IMR-90 (cell line): ENCODE measurements at regions not wholly inside any gene's neighbourhood (a gene's known extent, or its start where the extent isn't known, plus 50 kb on each side); places are given as distances from the start of the nearest gene placed in this dataset.

ENCODE experiments used
- ATAC-seq: fragments of 200-7000 bp; cut with Tn5 transposase; 2 replicates; pipeline ENCODE4 v1.9.1; 2020; ENCODE audit warnings: low read depth, mild to moderate bottlenecking, moderate library complexity
- BruUV-seq: library from RNA; stranded (reverse); fragments of 400-500 nt; replicated peaks from 2 replicates; lab custom pipeline; 2021; lab: Mats Ljungman, UMichigan
- CTCF ChIA-PET: fragments of 300-600 bp; formaldehyde crosslinking; extraction: SDS; loops from one replicate; lab custom pipeline; 2021; ENCODE audit warnings: antibody characterized with exemption; lab: Yijun Ruan, JAX
- POLR2A ChIA-PET: fragments of 300-600 bp; sonication (Branson Sonifier 250); formaldehyde crosslinking; loops from one replicate; lab custom pipeline; 2022; ENCODE audit warnings: antibody characterized with exemption; ENCODE audit not compliant: unreplicated experiment; lab: Charles Lee
- DNase-seq: peaks from one replicate; pipeline ENCODE4 v3.0.0; 2013
- H2AFZ ChIP-seq: replicated peaks from 2 replicates; pipeline ENCODE3; 2013; ENCODE audit warnings: low read length, mild to moderate bottlenecking; ENCODE audit not compliant: poor library complexity
- H2AK5ac ChIP-seq: 2 replicates; pipeline ENCODE4 v1.6.1; 2013; ENCODE audit warnings: low read depth, low read length, inconsistent platforms
- H2AK9ac ChIP-seq: replicated peaks from 2 replicates; pipeline ENCODE3; 2013; ENCODE audit warnings: mild to moderate bottlenecking, low read depth, low read length, moderate library complexity; ENCODE audit not compliant: poor library complexity
- H2BK120ac ChIP-seq: 2 replicates; pipeline ENCODE4 v1.6.1; 2013; ENCODE audit warnings: low read depth, low read length, inconsistent platforms
- H2BK15ac ChIP-seq: 3 replicates; pipeline ENCODE4 v1.6.1; 2013; ENCODE audit warnings: low read depth, low read length, inconsistent platforms
- H2BK20ac ChIP-seq: 2 replicates; pipeline ENCODE4 v1.6.1; 2013; ENCODE audit warnings: low read depth, mild to moderate bottlenecking, inconsistent platforms, low read length, moderate library complexity
- H2BK5ac ChIP-seq: 2 replicates; pipeline ENCODE4 v1.6.1; 2013; ENCODE audit warnings: mild to moderate bottlenecking, low read depth, low read length, inconsistent platforms; ENCODE audit not compliant: poor library complexity, severe bottlenecking
- H3K14ac ChIP-seq: replicated peaks from 2 replicates; pipeline ENCODE4 v1.6.1; 2013; ENCODE audit warnings: low read depth, low read length, inconsistent platforms
- H3K18ac ChIP-seq: 2 replicates; pipeline ENCODE4 v1.6.1; 2013; ENCODE audit warnings: low read depth, low read length, control low read depth
- H3K23ac ChIP-seq: 2 replicates; pipeline ENCODE4 v1.6.1; 2013; ENCODE audit warnings: low read depth, low read length, inconsistent platforms
- H3K27ac ChIP-seq: 2 replicates; pipeline ENCODE4 v1.5.1; 2013; ENCODE audit warnings: mild to moderate bottlenecking, control low read depth, low read length; ENCODE audit not compliant: insufficient read depth
- H3K27me3 ChIP-seq: 2 replicates; pipeline ENCODE4 v1.6.1; 2013; ENCODE audit warnings: low read length; ENCODE audit not compliant: control insufficient read depth, insufficient read depth
- H3K36me3 ChIP-seq: 2 replicates; pipeline ENCODE4 v1.6.1; 2013; ENCODE audit warnings: low read length, mixed read lengths; ENCODE audit not compliant: control insufficient read depth, insufficient read depth
- H3K4ac ChIP-seq: 2 replicates; pipeline ENCODE4 v1.6.1; 2013; ENCODE audit warnings: low read depth, low read length, inconsistent platforms
- H3K4me1 ChIP-seq: 2 replicates; pipeline ENCODE4 v1.6.1; 2013; ENCODE audit warnings: low read length, mixed read lengths; ENCODE audit not compliant: control insufficient read depth, insufficient read depth
- H3K4me2 ChIP-seq: 2 replicates; pipeline ENCODE4 v1.6.1; 2013; ENCODE audit warnings: low read depth, mild to moderate bottlenecking, control low read depth, low read length, moderate library complexity
- H3K4me3 ChIP-seq: 2 replicates; pipeline ENCODE4 v1.5.1; 2013; ENCODE audit warnings: low read depth, mild to moderate bottlenecking, control low read depth, low read length, moderate library complexity; ENCODE audit not compliant: insufficient read depth
- H3K56ac ChIP-seq: 2 replicates; pipeline ENCODE4 v1.6.1; 2013; ENCODE audit warnings: low read length, inconsistent platforms; ENCODE audit not compliant: insufficient read depth; ENCODE audit errors: extremely low read depth
- H3K79me1 ChIP-seq, 2 experiments: 2 replicates each; pipeline ENCODE4 v1.6.1; 2013; ENCODE audit warnings: low read length in 2 of 2, inconsistent platforms in 1 of 2, low read depth in 1 of 2
- H3K9ac ChIP-seq: 2 replicates; pipeline ENCODE4 v1.6.1; 2013; ENCODE audit warnings: low read depth, low read length, control low read depth
- H3K9me1 ChIP-seq: 2 replicates; pipeline ENCODE4 v1.6.1; 2013; ENCODE audit warnings: low read length, inconsistent platforms; ENCODE audit not compliant: insufficient read depth
- H3K9me3 ChIP-seq: 2 replicates; pipeline ENCODE4 v1.6.1; 2013; ENCODE audit warnings: low read length; ENCODE audit not compliant: control insufficient read depth, insufficient read depth
- H4K20me1 ChIP-seq: 2 replicates; pipeline ENCODE4 v1.6.1; 2013; ENCODE audit warnings: low read length, inconsistent platforms; ENCODE audit not compliant: insufficient read depth
- H4K5ac ChIP-seq: 2 replicates; pipeline ENCODE4 v1.6.1; 2013; ENCODE audit warnings: mild to moderate bottlenecking, low read depth, low read length, control low read depth
- H4K8ac ChIP-seq, 2 experiments: 2 replicates each; pipeline ENCODE4 v1.6.1; 2013; ENCODE audit warnings: low read depth in 2 of 2, low read length in 2 of 2, control low read depth in 1 of 2, inconsistent platforms in 1 of 2
- H4K91ac ChIP-seq: 2 replicates; pipeline ENCODE4 v1.6.1; 2013; ENCODE audit warnings: low read depth, low read length, inconsistent platforms; ENCODE audit not compliant: insufficient read depth
- BHLHE40 ChIP-seq: fragments of 150-350 bp; IDR thresholded peaks from 2 replicates; pipeline ENCODE4 v1.6.1; 2016; ENCODE audit warnings: mild to moderate bottlenecking, low read depth, low read length
- CEBPB ChIP-seq: IDR thresholded peaks from 2 replicates; pipeline ENCODE4 v1.6.1; 2012; ENCODE audit warnings: low read depth, low read length, improper control_type of control experiment
- CHD1 ChIP-seq: IDR thresholded peaks from 2 replicates; pipeline ENCODE4 v1.6.1; 2012; ENCODE audit warnings: low read depth, low read length, improper control_type of control experiment
- FOS ChIP-seq: fragments of 150-350 bp; IDR thresholded peaks from 2 replicates; pipeline ENCODE4 v1.6.1; 2016; ENCODE audit warnings: low read depth, low read length
- MAFK ChIP-seq: IDR thresholded peaks from 2 replicates; pipeline ENCODE4 v1.6.1; 2012; ENCODE audit warnings: low read depth, low read length, improper control_type of control experiment
- MAZ ChIP-seq: IDR thresholded peaks from 2 replicates; pipeline ENCODE4 v1.6.1; 2012; ENCODE audit warnings: low read depth, mild to moderate bottlenecking, low read length, improper control_type of control experiment, moderate library complexity, borderline replicate concordance
- MXI1 ChIP-seq: IDR thresholded peaks from 2 replicates; pipeline ENCODE4 v1.6.1; 2012; ENCODE audit warnings: low read depth, mild to moderate bottlenecking, low read length, moderate library complexity, borderline replicate concordance
- NFE2L2 ChIP-seq: fragments of 150-350 bp; IDR thresholded peaks from 2 replicates; pipeline ENCODE4 v1.6.1; 2016; ENCODE audit warnings: low read depth, mild to moderate bottlenecking, low read length
- POLR2A ChIP-seq: IDR thresholded peaks from 2 replicates; pipeline ENCODE4 v1.6.1; 2012; ENCODE audit warnings: mild to moderate bottlenecking, low read depth, low read length
- RAD21 ChIP-seq: IDR thresholded peaks from 2 replicates; pipeline ENCODE4 v1.6.1; 2012; ENCODE audit warnings: low read length, improper control_type of control experiment
- RCOR1 ChIP-seq: IDR thresholded peaks from 2 replicates; pipeline ENCODE4 v1.6.1; 2012; ENCODE audit warnings: mild to moderate bottlenecking, low read length, improper control_type of control experiment; ENCODE audit not compliant: insufficient replicate concordance
- RFX5 ChIP-seq: IDR thresholded peaks from 2 replicates; pipeline ENCODE4 v1.8.0; 2012; ENCODE audit warnings: low read depth, mild to moderate bottlenecking, low read length, moderate library complexity
- SMC3 ChIP-seq: fragments of 150-350 bp; IDR thresholded peaks from 2 replicates; pipeline ENCODE4 v1.6.1; 2016; ENCODE audit warnings: low read depth, mild to moderate bottlenecking, antibody characterized with exemption, low read length, moderate library complexity
- WGBS, 2 experiments: methylation state at CpG; one replicate each; pipeline versions ENCODE4 v1.1.5 to v1.1.7; 2013; ENCODE audit warnings: missing lambda C conversion rate in 2 of 2; ENCODE audit not compliant: insufficient read length in 1 of 2; ENCODE audit errors: extremely low coverage in 2 of 2; 5-methylcytosine and 5-hydroxymethylcytosine counted together
- dilution Hi-C: fragments of 300-500 bp; cut with HindIII; formaldehyde crosslinking; loops from one replicate; pipeline ENCODE4 v1.14.3; 2018; ENCODE audit warnings: low sequenced_read_pairs; ENCODE audit not compliant: unreplicated experiment
- in situ Hi-C: fragments of 300-500 bp; cut with MboI; formaldehyde crosslinking; loops from 3 replicates; pipeline ENCODE4 v1.14.3; 2019; ENCODE audit warnings: low sequenced_read_pairs, inconsistent platforms, mixed read lengths
- intact Hi-C: fragments of 100-400 bp; cut with micrococcal nuclease; formaldehyde crosslinking; loops from 2 replicates; pipeline ENCODE4 v1.10.0; 2022
- TF ChIP-seq, protein P1 (sequence below): fragments of 150-350 bp; IDR thresholded peaks from 2 replicates; pipeline ENCODE4 v1.6.1; 2017; ENCODE audit warnings: mild to moderate bottlenecking, antibody characterized with exemption, low read length, low read depth
- TF ChIP-seq, protein P2 (sequence below): fragments of 150-350 bp; IDR thresholded peaks from 2 replicates; pipeline ENCODE4 v1.6.1; 2016; ENCODE audit warnings: low read depth, mild to moderate bottlenecking, low read length, moderate library complexity, borderline replicate concordance
- TF ChIP-seq, protein P3 (sequence below): conservative IDR thresholded peaks from 2 replicates; pipeline ENCODE4 v1.5.1; 2012; ENCODE audit warnings: mild to moderate bottlenecking, low read depth, low read length, improper control_type of control experiment

GRCh38 chr11:23997356-23997755, 499.5 kb upstream of the LUZP2 start:
- Histone ChIP-seq H3K14ac (peak overlapping the region; percentile 68; the same call in 1 of the 2 replicates), H4K8ac (no peak overlapping the region), H2BK20ac (peak overlapping the region; percentile 85; the same call in 1 of the 2 replicates), H3K18ac (no peak overlapping the region), H3K4me3 (no peak overlapping the region), H3K56ac (no peak overlapping the region), H4K20me1 (no peaks in the 10 kb centered on the region), H2BK5ac (no peak overlapping the region), H3K4me2 (no peak overlapping the region), H3K4me1 (peaks cover 14% of the 10 kb centered on the region), H3K9ac (no peak overlapping the region), H3K27me3 (no peaks in the 10 kb centered on the region), H2BK120ac (peak overlapping the region; percentile 74), H3K4ac (peak overlapping the region; percentile 50; the same call in 1 of the 2 replicates), H3K27ac (no peak overlapping the region), H3K23ac (no peak overlapping the region), H3K79me1 (peaks cover 0 to 6% of the 10 kb centered on the region in 2 experiments; a peak in 1 of 4 replicates), H4K91ac (peak overlapping the region; percentile 58), H2AK5ac (peak overlapping the region; percentile 79; the same call in 1 of the 2 replicates), H3K9me1 (peaks cover 14% of the 10 kb centered on the region), H2BK15ac (no peak overlapping the region; the same call in 2 of the 3 replicates), H2AFZ (no peak overlapping the region), H4K5ac (no peak overlapping the region), H2AK9ac (no peak overlapping the region), H3K9me3 (peaks cover 17% of the 10 kb centered on the region), H3K36me3 (no peaks in the 10 kb centered on the region; the same call in 1 of the 2 replicates)
- POLR2A ChIA-PET: no interaction called here
- BruUV-seq: no TSS peak
- DNase-seq: no peak
- TF ChIP-seq CHD1 (no peak), MAZ (no peak), CEBPB (no peak), RAD21 (no peak), RFX5 (no peak), MXI1 (no peak), MAFK (no peak), POLR2A (no peak), FOS (no peak), BHLHE40 (no peak), NFE2L2 (no peak), SMC3 (no peak), RCOR1 (no peak)
- TF ChIP-seq, protein P1, sequence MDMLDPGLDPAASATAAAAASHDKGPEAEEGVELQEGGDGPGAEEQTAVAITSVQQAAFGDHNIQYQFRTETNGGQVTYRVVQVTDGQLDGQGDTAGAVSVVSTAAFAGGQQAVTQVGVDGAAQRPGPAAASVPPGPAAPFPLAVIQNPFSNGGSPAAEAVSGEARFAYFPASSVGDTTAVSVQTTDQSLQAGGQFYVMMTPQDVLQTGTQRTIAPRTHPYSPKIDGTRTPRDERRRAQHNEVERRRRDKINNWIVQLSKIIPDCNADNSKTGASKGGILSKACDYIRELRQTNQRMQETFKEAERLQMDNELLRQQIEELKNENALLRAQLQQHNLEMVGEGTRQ: no peak
- TF ChIP-seq, protein P2, sequence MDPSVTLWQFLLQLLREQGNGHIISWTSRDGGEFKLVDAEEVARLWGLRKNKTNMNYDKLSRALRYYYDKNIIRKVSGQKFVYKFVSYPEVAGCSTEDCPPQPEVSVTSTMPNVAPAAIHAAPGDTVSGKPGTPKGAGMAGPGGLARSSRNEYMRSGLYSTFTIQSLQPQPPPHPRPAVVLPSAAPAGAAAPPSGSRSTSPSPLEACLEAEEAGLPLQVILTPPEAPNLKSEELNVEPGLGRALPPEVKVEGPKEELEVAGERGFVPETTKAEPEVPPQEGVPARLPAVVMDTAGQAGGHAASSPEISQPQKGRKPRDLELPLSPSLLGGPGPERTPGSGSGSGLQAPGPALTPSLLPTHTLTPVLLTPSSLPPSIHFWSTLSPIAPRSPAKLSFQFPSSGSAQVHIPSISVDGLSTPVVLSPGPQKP: no peak
- TF ChIP-seq, protein P3, sequence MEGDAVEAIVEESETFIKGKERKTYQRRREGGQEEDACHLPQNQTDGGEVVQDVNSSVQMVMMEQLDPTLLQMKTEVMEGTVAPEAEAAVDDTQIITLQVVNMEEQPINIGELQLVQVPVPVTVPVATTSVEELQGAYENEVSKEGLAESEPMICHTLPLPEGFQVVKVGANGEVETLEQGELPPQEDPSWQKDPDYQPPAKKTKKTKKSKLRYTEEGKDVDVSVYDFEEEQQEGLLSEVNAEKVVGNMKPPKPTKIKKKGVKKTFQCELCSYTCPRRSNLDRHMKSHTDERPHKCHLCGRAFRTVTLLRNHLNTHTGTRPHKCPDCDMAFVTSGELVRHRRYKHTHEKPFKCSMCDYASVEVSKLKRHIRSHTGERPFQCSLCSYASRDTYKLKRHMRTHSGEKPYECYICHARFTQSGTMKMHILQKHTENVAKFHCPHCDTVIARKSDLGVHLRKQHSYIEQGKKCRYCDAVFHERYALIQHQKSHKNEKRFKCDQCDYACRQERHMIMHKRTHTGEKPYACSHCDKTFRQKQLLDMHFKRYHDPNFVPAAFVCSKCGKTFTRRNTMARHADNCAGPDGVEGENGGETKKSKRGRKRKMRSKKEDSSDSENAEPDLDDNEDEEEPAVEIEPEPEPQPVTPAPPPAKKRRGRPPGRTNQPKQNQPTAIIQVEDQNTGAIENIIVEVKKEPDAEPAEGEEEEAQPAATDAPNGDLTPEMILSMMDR: no peak
- in situ Hi-C loops: no loop called here
- CTCF ChIA-PET: no interaction called here
- dilution Hi-C loops: no loop called here
- ATAC-seq: no peak
- no CpG with 5 or more reads among the region's 1 CpG for WGBS, 2 experiments
- intact Hi-C loops: loop anchor here (5.0 to 10.0 kb wide), 3 partner anchors 80 to 1123 kb away; no protein-coding TSS in a partner anchor
